ENCODE measurements at regions not wholly inside any gene's neighbourhood (a gene's known extent, or its start where the extent isn't known, plus 50 kb on each side); places are given as distances from the start of the nearest gene placed in this dataset.

- Histone ChIP-seq H3K27me3 (no peaks in the 10 kb centered on the region), H3K9me3 (no peaks in the 10 kb centered on the region), H3K36me3 (no peaks in the 10 kb centered on the region), H3K4me1 (no peaks in the 10 kb centered on the region), H3K4me3 (no peak overlapping the region), H3K27ac (no peak overlapping the region)
- 78 to 89% methylated on average over 4 of the region's 4 CpGs for WGBS, 2 donors (ENCODE audit: low coverage in 1 of 2)
- no peak for TF ChIP-seq CTCF (IDR thresholded peaks at IDR 0.05)
- no peak for TF ChIP-seq EP300 (IDR thresholded peaks at IDR 0.05)
- TF ChIP-seq POLR2AphosphoS5 (IDR thresholded peaks at IDR 0.05): no peak
- TF ChIP-seq POLR2A (IDR thresholded peaks at IDR 0.05): no peak
- ATAC-seq: no peak
These were observed 241.1 kb upstream of the KLF3 start for GRCh38 chr4:38422850-38423249.

- Histone ChIP-seq H3K4me3 (no peak overlapping the region), H3K27me3 (no peaks in the 10 kb centered on the region), H3K9me3 (no peaks in the 10 kb centered on the region), H3K36me3 (no peaks in the 10 kb centered on the region), H3K4me1 (no peaks in the 10 kb centered on the region), H3K27ac (no peak overlapping the region)
- 81 to 90% methylated on average over 6 of the region's 9 CpGs for WGBS, 2 donors (ENCODE audit: low coverage in 1 of 2)
- no peak for TF ChIP-seq EP300 (IDR thresholded peaks at IDR 0.05)
- TF ChIP-seq CTCF (IDR thresholded peaks at IDR 0.05): no peak
- TF ChIP-seq POLR2AphosphoS5 (IDR thresholded peaks at IDR 0.05): no peak
- no peak for TF ChIP-seq POLR2A (IDR thresholded peaks at IDR 0.05)
- no peak for ATAC-seq
These were observed 239.7 kb upstream of the KLF3 start for GRCh38 chr4:38424151-38424871.

GRCh38 chr4:38426532-38426931 is 237.5 kb upstream of the KLF3 start:
- Histone ChIP-seq H3K9me3 (no peaks in the 10 kb centered on the region), H3K4me3 (no peak overlapping the region), H3K27ac (no peak overlapping the region), H3K4me1 (no peaks in the 10 kb centered on the region), H3K36me3 (no peaks in the 10 kb centered on the region), H3K27me3 (no peaks in the 10 kb centered on the region)
- ATAC-seq: no peak
- TF ChIP-seq CTCF (IDR thresholded peaks at IDR 0.05) (no peak), POLR2A (IDR thresholded peaks at IDR 0.05) (no peak), EP300 (IDR thresholded peaks at IDR 0.05) (no peak), POLR2AphosphoS5 (IDR thresholded peaks at IDR 0.05) (no peak)

GRCh38 chr4:38430841-38431240 is 233.2 kb upstream of the KLF3 start:
- 100% methylated on average over 1 to 2 of the region's 2 CpGs for WGBS, 2 donors (ENCODE audit: low coverage in 1 of 2)
- Histone ChIP-seq H3K27me3 (no peaks in the 10 kb centered on the region), H3K4me3 (no peak overlapping the region), H3K9me3 (peaks cover 0 to 12% (median 0%) of the 10 kb centered on the region in 3 donors), H3K27ac (no peak overlapping the region), H3K36me3 (no peaks in the 10 kb centered on the region), H3K4me1 (no peaks in the 10 kb centered on the region)
- TF ChIP-seq POLR2A (IDR thresholded peaks at IDR 0.05): no peak
- no peak for TF ChIP-seq POLR2AphosphoS5 (IDR thresholded peaks at IDR 0.05)
- no peak for TF ChIP-seq CTCF (IDR thresholded peaks at IDR 0.05)
- no peak for TF ChIP-seq EP300 (IDR thresholded peaks at IDR 0.05)
- no peak for ATAC-seq

GRCh38 chr4:38442073-38442788 is 221.8 kb upstream of the KLF3 start:
- H3K27ac ChIP-seq: no peak overlapping the region
- H3K4me1 ChIP-seq: no peaks in the 10 kb centered on the region
- ATAC-seq: no peak
- H3K9me3 ChIP-seq: peaks cover 0 to 20% (median 0%) of the 10 kb centered on the region in 3 donors
- H3K27me3 ChIP-seq: no peaks in the 10 kb centered on the region
- H3K36me3 ChIP-seq: no peaks in the 10 kb centered on the region
- no peak overlapping the region for H3K4me3 ChIP-seq
- WGBS, 2 donors (ENCODE audit: low coverage in 1 of 2): 63 to 70% methylated on average over 4 to 5 of the region's 5 CpGs
- no peak for TF ChIP-seq POLR2A (IDR thresholded peaks at IDR 0.05)
- TF ChIP-seq POLR2AphosphoS5 (IDR thresholded peaks at IDR 0.05): no peak
- no peak for TF ChIP-seq CTCF (IDR thresholded peaks at IDR 0.05)
- no peak for TF ChIP-seq EP300 (IDR thresholded peaks at IDR 0.05)

Measured in gastroesophageal sphincter (tissue), 4 donors.